ACC112 (cell line): ENCODE measurements at regions not wholly inside any gene's neighbourhood (a gene's known extent, or its start where the extent isn't known, plus 50 kb on each side); places are given as distances from the start of the nearest gene placed in this dataset.

ENCODE experiments used
- H2AFZ ChIP-seq: fragments of 200-600 bp; sonication (generic); one replicate; pipeline ENCODE4 v1.6.0; 2017; ENCODE audit warnings: antibody characterized with exemption, low read length; ENCODE audit not compliant: unreplicated experiment
- H3K27ac ChIP-seq: fragments of 200-600 bp; sonication (generic); 2 replicates; pipeline ENCODE4 v1.5.1; 2014; ENCODE audit warnings: low read depth, mild to moderate bottlenecking, antibody characterized with exemption, low read length, moderate library complexity
- H3K27me3 ChIP-seq: fragments of 200-600 bp; sonication (generic); 2 replicates; pipeline ENCODE4 v1.6.1; 2014; ENCODE audit warnings: mild to moderate bottlenecking, antibody characterized with exemption, low read length, moderate library complexity, mixed read lengths; ENCODE audit not compliant: insufficient read depth
- H3K36me3 ChIP-seq: fragments of 200-600 bp; sonication (generic); 2 replicates; pipeline ENCODE4 v1.6.1; 2016; ENCODE audit warnings: mild to moderate bottlenecking, antibody characterized with exemption, low read length, moderate library complexity, mixed read lengths; ENCODE audit not compliant: insufficient read depth
- H3K4me1 ChIP-seq: fragments of 200-600 bp; sonication (generic); one replicate; pipeline ENCODE4 v1.6.1; 2016; ENCODE audit warnings: low read length, mixed read lengths; ENCODE audit not compliant: insufficient read depth, unreplicated experiment, control insufficient read depth
- H3K4me3 ChIP-seq: fragments of 200-600 bp; sonication (generic); 2 replicates; pipeline ENCODE4 v1.5.1; 2014; ENCODE audit warnings: mild to moderate bottlenecking, low read depth, low read length
- H3K79me2 ChIP-seq: fragments of 200-600 bp; sonication (generic); one replicate; pipeline ENCODE4 v1.6.0; 2016; ENCODE audit warnings: low read length; ENCODE audit not compliant: control insufficient read depth, unreplicated experiment, insufficient read depth

GRCh38 chr17:17398188-17398942, 78.4 kb upstream of the MED9 start:
- H3K36me3 ChIP-seq, result no peaks in the 10 kb centered on the region
- H2AFZ ChIP-seq, result peak overlapping the region; percentile 41
- H3K27me3 ChIP-seq, result no peaks in the 10 kb centered on the region
- peaks cover 26% of the 10 kb centered on the region for H3K4me1 ChIP-seq
- H3K27ac ChIP-seq, result peak overlapping the region; percentile 54
- no peaks in the 10 kb centered on the region for H3K79me2 ChIP-seq
- no peak overlapping the region for H3K4me3 ChIP-seq

GRCh38 chr17:17398943-17399926, 77.6 kb upstream of the MED9 start:
- H3K27ac ChIP-seq, result peak overlapping the region; percentile 54

GRCh38 chr17:17400070-17400469, 76.7 kb upstream of the MED9 start:
- peaks cover 26% of the 10 kb centered on the region for H3K4me1 ChIP-seq
- no peak overlapping the region for H3K27ac ChIP-seq
- no peak overlapping the region for H2AFZ ChIP-seq
- H3K79me2 ChIP-seq, result no peaks in the 10 kb centered on the region
- no peak overlapping the region for H3K4me3 ChIP-seq
- no peaks in the 10 kb centered on the region for H3K36me3 ChIP-seq
- H3K27me3 ChIP-seq, result no peaks in the 10 kb centered on the region

More at GRCh38 chr17:17398943-17399926, 77.6 kb upstream of the MED9 start:
- H3K27me3 ChIP-seq, result no peaks in the 10 kb centered on the region
- H3K4me3 ChIP-seq, result no peak overlapping the region
- H2AFZ ChIP-seq, result peak overlapping the region; percentile 41
- no peaks in the 10 kb centered on the region for H3K79me2 ChIP-seq
- no peaks in the 10 kb centered on the region for H3K36me3 ChIP-seq
- peaks cover 26% of the 10 kb centered on the region for H3K4me1 ChIP-seq

GRCh38 chr17:17400566-17401184, 76.1 kb upstream of the MED9 start:
- Histone ChIP-seq H3K4me1 (peaks cover 26% of the 10 kb centered on the region), H3K4me3 (no peak overlapping the region), H2AFZ (no peak overlapping the region), H3K27ac (no peak overlapping the region), H3K79me2 (no peaks in the 10 kb centered on the region), H3K36me3 (no peaks in the 10 kb centered on the region), H3K27me3 (no peaks in the 10 kb centered on the region)

GRCh38 chr17:17401271-17401781, 75.5 kb upstream of the MED9 start:
- H3K36me3 ChIP-seq, result no peaks in the 10 kb centered on the region
- no peak overlapping the region for H2AFZ ChIP-seq
- H3K27me3 ChIP-seq, result no peaks in the 10 kb centered on the region
- no peak overlapping the region for H3K4me3 ChIP-seq
- H3K79me2 ChIP-seq, result no peaks in the 10 kb centered on the region
- H3K4me1 ChIP-seq, result peaks cover 26% of the 10 kb centered on the region
- H3K27ac ChIP-seq, result peak overlapping the region; percentile 10; the same call in 1 of the 2 replicates

GRCh38 chr17:17402558-17402957, 74.2 kb upstream of the MED9 start:
- H3K27me3 ChIP-seq, result no peaks in the 10 kb centered on the region
- no peak overlapping the region for H2AFZ ChIP-seq

GRCh38 chr17:17403065-17403464, 73.7 kb upstream of the MED9 start:
- no peak overlapping the region for H3K4me3 ChIP-seq
- no peak overlapping the region for H3K27ac ChIP-seq
- no peaks in the 10 kb centered on the region for H3K79me2 ChIP-seq
- no peaks in the 10 kb centered on the region for H3K36me3 ChIP-seq
- H3K4me1 ChIP-seq, result peaks cover 28% of the 10 kb centered on the region
- no peaks in the 10 kb centered on the region for H3K27me3 ChIP-seq
- no peak overlapping the region for H2AFZ ChIP-seq

More at GRCh38 chr17:17402558-17402957, 74.2 kb upstream of the MED9 start:
- H3K4me1 ChIP-seq, result peaks cover 26% of the 10 kb centered on the region
- no peak overlapping the region for H3K4me3 ChIP-seq
- no peaks in the 10 kb centered on the region for H3K36me3 ChIP-seq
- H3K27ac ChIP-seq, result peak overlapping the region; percentile 12; the same call in 1 of the 2 replicates
- H3K79me2 ChIP-seq, result no peaks in the 10 kb centered on the region

- H3K27ac ChIP-seq, result no peak overlapping the region
- H2AFZ ChIP-seq, result no peak overlapping the region
- H3K27me3 ChIP-seq, result no peaks in the 10 kb centered on the region
- H3K79me2 ChIP-seq, result no peaks in the 10 kb centered on the region
- H3K36me3 ChIP-seq, result no peaks in the 10 kb centered on the region
- peaks cover 27% of the 10 kb centered on the region for H3K4me1 ChIP-seq
- H3K4me3 ChIP-seq, result no peak overlapping the region
Measured at GRCh38 chr17:17403899-17404576, 72.8 kb upstream of the MED9 start.

- H2AFZ ChIP-seq, result no peak overlapping the region
- H3K27me3 ChIP-seq, result no peaks in the 10 kb centered on the region
- peaks cover 29% of the 10 kb centered on the region for H3K4me1 ChIP-seq
- H3K36me3 ChIP-seq, result no peaks in the 10 kb centered on the region
- H3K79me2 ChIP-seq, result no peaks in the 10 kb centered on the region
- no peak overlapping the region for H3K27ac ChIP-seq
- no peak overlapping the region for H3K4me3 ChIP-seq
Measured at GRCh38 chr17:17405673-17406072, 71.1 kb upstream of the MED9 start.

- no peaks in the 10 kb centered on the region for H3K79me2 ChIP-seq
- H3K4me3 ChIP-seq, result no peak overlapping the region
- peaks cover 29% of the 10 kb centered on the region for H3K4me1 ChIP-seq
- no peak overlapping the region for H3K27ac ChIP-seq
- H2AFZ ChIP-seq, result no peak overlapping the region
- H3K36me3 ChIP-seq, result no peaks in the 10 kb centered on the region
- no peaks in the 10 kb centered on the region for H3K27me3 ChIP-seq
Measured at GRCh38 chr17:17406225-17406624, 70.6 kb upstream of the MED9 start.
